Prostate gland (tissue), 2 donors: ENCODE measurements at regions not wholly inside any gene's neighbourhood (a gene's known extent, or its start where the extent isn't known, plus 50 kb on each side); places are given as distances from the start of the nearest gene placed in this dataset.

ENCODE experiments used
- DNase-seq: peaks from one replicate; pipeline ENCODE4 v3.0.0-alpha.2; 2019; ENCODE audit warnings: low spot score
- H3K27ac ChIP-seq, 2 donors: fragments of 200-600 bp; sonication (generic); 2 replicates each; pipeline ENCODE4 v1.5.1; 2017 to 2019
- H3K27me3 ChIP-seq: fragments of 200-600 bp; sonication (generic); replicated peaks from 2 replicates; pipeline ENCODE4 v1.5.1; 2019; ENCODE audit not compliant: insufficient read depth
- H3K36me3 ChIP-seq, 2 donors: fragments of 200-600 bp; sonication (generic); 1 replicate in 1 of 2; 2 replicates in 1 of 2; pipeline versions ENCODE4 v1.5.1 to v1.8.1; 2017 to 2019
- H3K4me1 ChIP-seq: fragments of 200-600 bp; sonication (generic); replicated peaks from 2 replicates; pipeline ENCODE4 v1.5.1; 2019
- H3K4me3 ChIP-seq, 2 donors: fragments of 200-600 bp; sonication (generic); 2 replicates each; pipeline ENCODE4 v1.5.1; 2017 to 2019
- H3K9me3 ChIP-seq: fragments of 200-600 bp; sonication (generic); 2 replicates; pipeline ENCODE4 v1.5.1; 2017
- CTCF ChIP-seq, 4 experiments: fragments of 200-600 bp in 2 of 4; fragments of 450-650 bp in 2 of 4; sonication (generic) in 2 of 4; IDR thresholded peaks; 1 replicate in 3 of 4; 2 replicates in 1 of 4; pipeline ENCODE4 v1.5.1; 2016 to 2019; ENCODE audit warnings: antibody characterized with exemption in 4 of 4, mild to moderate bottlenecking in 2 of 4, moderate library complexity in 2 of 4
- POLR2A ChIP-seq: fragments of 450-650 bp; IDR thresholded peaks from one replicate; pipeline ENCODE4 v1.6.1; 2016; ENCODE audit warnings: antibody characterized with exemption, mild to moderate bottlenecking
- POLR2AphosphoS5 ChIP-seq: sonication (generic); formaldehyde crosslinking; IDR thresholded peaks from one replicate; pipeline ENCODE4 v1.6.1; 2017; ENCODE audit warnings: antibody characterized with exemption
- WGBS: methylation state at CpG from one replicate; pipeline ENCODE4 v1.1.5; 2018; 5-methylcytosine and 5-hydroxymethylcytosine counted together
- intact Hi-C: fragments of 100-400 bp; cut with DNase I; formaldehyde crosslinking; loops from one replicate; pipeline ENCODE4 v1.14.2; 2022

DNA sequence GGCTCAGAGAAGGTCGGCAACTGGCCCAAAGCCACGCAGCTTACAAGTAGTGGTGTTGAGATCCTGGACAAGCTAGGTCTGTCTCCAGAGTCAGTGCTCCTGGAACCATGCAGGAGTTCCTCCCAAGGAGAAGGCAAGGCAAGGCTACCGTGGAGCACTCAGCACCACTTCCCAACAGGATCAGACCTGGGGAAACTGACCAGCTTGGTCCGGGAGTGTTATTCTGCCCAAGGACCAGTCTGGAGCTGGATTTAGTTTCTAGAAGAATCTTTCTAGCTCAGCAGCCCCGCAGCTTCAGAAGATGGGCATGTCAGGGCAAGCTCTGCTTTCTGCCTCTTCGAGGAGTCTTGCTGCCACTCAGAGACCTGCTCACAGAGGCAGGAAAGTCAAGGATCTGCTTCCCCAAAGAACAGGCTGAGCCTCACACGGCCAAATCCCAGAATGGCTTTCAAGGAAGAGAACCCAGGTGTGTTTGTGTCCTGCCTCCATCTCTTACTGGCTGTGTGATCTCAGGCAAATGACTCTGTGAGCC, 302.8 kb downstream of the MATN1 start:
- no peaks in the 10 kb centered on the region for H3K4me1 ChIP-seq
- no peaks in the 10 kb centered on the region for H3K9me3 ChIP-seq
- no peaks in the 10 kb centered on the region for H3K36me3 ChIP-seq
- TF ChIP-seq POLR2AphosphoS5 = no peak
- TF ChIP-seq CTCF (IDR thresholded peaks at IDR 0.05) = no peak
- no peak for TF ChIP-seq POLR2A
- H3K27ac ChIP-seq = no peak overlapping the region
- intact Hi-C loops = no loop called here
- H3K27me3 ChIP-seq = peaks cover 2% of the 10 kb centered on the region
- peak; percentile 2 for DNase-seq
- 57% methylated on average over 7 of the region's 7 CpGs for WGBS
- H3K4me3 ChIP-seq = no peak overlapping the region

DNA sequence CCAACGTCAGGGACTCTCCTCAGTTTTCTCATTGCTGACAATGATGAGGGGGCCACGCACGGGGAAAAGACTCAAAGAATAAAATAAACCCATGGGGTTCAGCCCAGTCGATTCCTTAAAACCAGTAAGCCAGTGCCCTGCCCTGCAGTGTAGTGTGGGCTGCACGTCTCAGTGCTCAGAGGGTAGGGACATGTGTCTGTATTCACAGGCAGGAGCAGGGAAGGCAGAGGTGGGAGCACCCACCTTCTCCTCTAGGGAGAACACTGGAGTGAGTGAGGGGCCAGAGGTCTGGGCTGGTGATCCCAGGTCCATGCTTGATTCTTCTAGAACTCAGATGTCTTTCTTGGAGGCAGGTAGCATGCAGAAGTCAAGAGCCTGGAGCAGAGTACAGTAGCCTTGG, 303.6 kb downstream of the MATN1 start:
- Histone ChIP-seq H3K36me3 (no peaks in the 10 kb centered on the region), H3K9me3 (no peaks in the 10 kb centered on the region), H3K27me3 (peaks cover 2% of the 10 kb centered on the region), H3K4me1 (no peaks in the 10 kb centered on the region), H3K4me3 (no peak overlapping the region), H3K27ac (no peak overlapping the region)
- DNase-seq = no peak
- intact Hi-C loops = no loop called here
- 90% methylated on average over 5 of the region's 5 CpGs for WGBS
- TF ChIP-seq CTCF (IDR thresholded peaks at IDR 0.05) (no peak), POLR2A (no peak)

- DNase-seq = peak; percentile 2
- WGBS = 74% methylated on average over 7 of the region's 7 CpGs
- H3K9me3 ChIP-seq = no peaks in the 10 kb centered on the region
- intact Hi-C loops = no loop called here
- TF ChIP-seq POLR2A = no peak
- no peak for TF ChIP-seq POLR2AphosphoS5
- TF ChIP-seq CTCF (IDR thresholded peaks at IDR 0.05) = no peak
- H3K27ac ChIP-seq = no peak overlapping the region
- no peaks in the 10 kb centered on the region for H3K4me1 ChIP-seq
- peaks cover 2% of the 10 kb centered on the region for H3K27me3 ChIP-seq
- H3K36me3 ChIP-seq = no peaks in the 10 kb centered on the region
- no peak overlapping the region for H3K4me3 ChIP-seq
Observed at GRCh38 chr1:30418939-30419720, 304.3 kb downstream of the MATN1 start.

GRCh38 chr1:30418061-30418938, 305.1 kb downstream of the MATN1 start:
- Histone ChIP-seq H3K36me3 (no peaks in the 10 kb centered on the region), H3K9me3 (no peaks in the 10 kb centered on the region), H3K4me1 (no peaks in the 10 kb centered on the region), H3K27ac (no peak overlapping the region), H3K27me3 (peaks cover 2% of the 10 kb centered on the region), H3K4me3 (no peak overlapping the region)
- intact Hi-C loops = no loop called here
- DNase-seq = peak; percentile 5
- TF ChIP-seq CTCF (IDR thresholded peaks at IDR 0.05) (no peak), POLR2AphosphoS5 (no peak), POLR2A (no peak)
- 47% methylated on average over 10 of the region's 10 CpGs for WGBS
